ENCODE measurements at regions not wholly inside any gene's neighbourhood (a gene's known extent, or its start where the extent isn't known, plus 50 kb on each side); places are given as distances from the start of the nearest gene placed in this dataset.

GRCh38 chr22:27472975-27473374 lies 328.6 kb downstream of the MN1 start:
- H3K9me3 ChIP-seq (ENCODE audit: control insufficient read depth in 2 of 3, low read length in 3 of 3) = no peaks in the 10 kb centered on the region
- Mint-ChIP-seq H3K27me3 (peaks cover 0 to under 1% (median 0%) of the 10 kb centered on the region in 5 donors), H3K4me3 (no peak overlapping the region), H3K36me3 (no peaks in the 10 kb centered on the region), H3K27ac (no peak overlapping the region), H3K9me3 (peaks cover 0 to 1% (median 0%) of the 10 kb centered on the region in 11 donors), H3K4me1 (no peaks in the 10 kb centered on the region)
- CTCF ChIA-PET = no interaction called here
- DNase-seq (no peak), ATAC-seq (no peak)
- no peaks in the 10 kb centered on the region for H3K36me3 ChIP-seq (ENCODE audit: control insufficient read depth in 2 of 3, insufficient read depth in 3 of 3, low read length in 3 of 3)
- no peak overlapping the region for H3K4me3 ChIP-seq (ENCODE audit: low read length)
- intact Hi-C loops (cut with micrococcal nuclease) = no loop called here
- POLR2A ChIA-PET = no interaction called here
- no peaks in the 10 kb centered on the region for H3K27me3 ChIP-seq (ENCODE audit: control insufficient read depth in 2 of 2, insufficient read depth in 2 of 2, low read length in 2 of 2)
- H3K27ac ChIP-seq (ENCODE audit: low read depth, low read length) = no peak overlapping the region
- no peaks in the 10 kb centered on the region for H3K4me1 ChIP-seq (ENCODE audit: control insufficient read depth in 2 of 2, insufficient read depth in 2 of 2, low read length in 2 of 2)

- ChIA-PET POLR2A (no interaction called here), CTCF (no interaction called here)
- Histone ChIP-seq H3K27ac (ENCODE audit: low read depth, low read length) (no peak overlapping the region), H3K36me3 (ENCODE audit: control insufficient read depth in 2 of 3, insufficient read depth in 3 of 3, low read length in 3 of 3) (no peaks in the 10 kb centered on the region), H3K27me3 (ENCODE audit: control insufficient read depth in 2 of 2, insufficient read depth in 2 of 2, low read length in 2 of 2) (no peaks in the 10 kb centered on the region), H3K4me1 (ENCODE audit: control insufficient read depth in 2 of 2, insufficient read depth in 2 of 2, low read length in 2 of 2) (no peaks in the 10 kb centered on the region), H3K9me3 (ENCODE audit: control insufficient read depth in 2 of 3, low read length in 3 of 3) (no peaks in the 10 kb centered on the region), H3K4me3 (ENCODE audit: low read length) (no peak overlapping the region)
- Mint-ChIP-seq H3K9me3 (peaks cover 0 to 3% (median 0%) of the 10 kb centered on the region in 11 donors), H3K36me3 (no peaks in the 10 kb centered on the region), H3K4me1 (no peaks in the 10 kb centered on the region), H3K27ac (no peak overlapping the region), H3K4me3 (no peak overlapping the region), H3K27me3 (no peaks in the 10 kb centered on the region)
- intact Hi-C loops (cut with micrococcal nuclease) = no loop called here
- ATAC-seq (no peak), DNase-seq (no peak)
These were observed 328.0 kb downstream of the MN1 start for GRCh38 chr22:27473533-27473932.

- no peaks in the 10 kb centered on the region for H3K4me1 ChIP-seq (ENCODE audit: control insufficient read depth in 2 of 2, insufficient read depth in 2 of 2, low read length in 2 of 2)
- H3K27ac ChIP-seq (ENCODE audit: low read depth, low read length) = no peak overlapping the region
- Mint-ChIP-seq H3K4me3 (no peak overlapping the region), H3K36me3 (no peaks in the 10 kb centered on the region), H3K27me3 (no peaks in the 10 kb centered on the region), H3K9me3 (peaks cover 0 to 3% (median 0%) of the 10 kb centered on the region in 11 donors), H3K4me1 (no peaks in the 10 kb centered on the region), H3K27ac (no peak overlapping the region)
- no peak for DNase-seq
- intact Hi-C loops (cut with micrococcal nuclease) = no loop called here
- ATAC-seq = no peak
- no peaks in the 10 kb centered on the region for H3K27me3 ChIP-seq (ENCODE audit: control insufficient read depth in 2 of 2, insufficient read depth in 2 of 2, low read length in 2 of 2)
- H3K9me3 ChIP-seq (ENCODE audit: control insufficient read depth in 2 of 3, low read length in 3 of 3) = no peaks in the 10 kb centered on the region
- H3K4me3 ChIP-seq (ENCODE audit: low read length) = no peak overlapping the region
- no peaks in the 10 kb centered on the region for H3K36me3 ChIP-seq (ENCODE audit: control insufficient read depth in 2 of 3, insufficient read depth in 3 of 3, low read length in 3 of 3)
- ChIA-PET POLR2A (no interaction called here), CTCF (no interaction called here)
These were observed 327.4 kb downstream of the MN1 start for GRCh38 chr22:27474112-27474571.

GRCh38 chr22:27474711-27475547 lies 326.6 kb downstream of the MN1 start:
- Mint-ChIP-seq H3K4me1 (no peaks in the 10 kb centered on the region), H3K36me3 (no peaks in the 10 kb centered on the region), H3K4me3 (no peak overlapping the region), H3K27me3 (no peaks in the 10 kb centered on the region), H3K9me3 (peaks cover 0 to 3% (median 0%) of the 10 kb centered on the region in 11 donors), H3K27ac (no peak overlapping the region)
- Histone ChIP-seq H3K4me1 (ENCODE audit: control insufficient read depth in 2 of 2, insufficient read depth in 2 of 2, low read length in 2 of 2) (no peaks in the 10 kb centered on the region), H3K4me3 (ENCODE audit: low read length) (no peak overlapping the region), H3K27me3 (ENCODE audit: control insufficient read depth in 2 of 2, insufficient read depth in 2 of 2, low read length in 2 of 2) (no peaks in the 10 kb centered on the region), H3K27ac (ENCODE audit: low read depth, low read length) (no peak overlapping the region), H3K36me3 (ENCODE audit: control insufficient read depth in 2 of 3, insufficient read depth in 3 of 3, low read length in 3 of 3) (no peaks in the 10 kb centered on the region), H3K9me3 (ENCODE audit: control insufficient read depth in 2 of 3, low read length in 3 of 3) (no peaks in the 10 kb centered on the region)
- intact Hi-C loops (cut with micrococcal nuclease) = no loop called here
- CTCF ChIA-PET = no interaction called here
- POLR2A ChIA-PET = no interaction called here
- DNase-seq (no peak), ATAC-seq (no peak)

GRCh38 chr22:27475548-27475897 lies 326.0 kb downstream of the MN1 start:
- Mint-ChIP-seq H3K36me3 (no peaks in the 10 kb centered on the region), H3K4me1 (no peaks in the 10 kb centered on the region), H3K27me3 (no peaks in the 10 kb centered on the region), H3K4me3 (no peak overlapping the region), H3K27ac (no peak overlapping the region), H3K9me3 (peaks cover 0 to 3% (median 0%) of the 10 kb centered on the region in 11 donors)
- intact Hi-C loops (cut with micrococcal nuclease) = no loop called here
- POLR2A ChIA-PET = no interaction called here
- Histone ChIP-seq H3K36me3 (ENCODE audit: control insufficient read depth in 2 of 3, insufficient read depth in 3 of 3, low read length in 3 of 3) (no peaks in the 10 kb centered on the region), H3K4me1 (ENCODE audit: control insufficient read depth in 2 of 2, insufficient read depth in 2 of 2, low read length in 2 of 2) (no peaks in the 10 kb centered on the region), H3K27ac (ENCODE audit: low read depth, low read length) (no peak overlapping the region), H3K27me3 (ENCODE audit: control insufficient read depth in 2 of 2, insufficient read depth in 2 of 2, low read length in 2 of 2) (no peaks in the 10 kb centered on the region), H3K9me3 (ENCODE audit: control insufficient read depth in 2 of 3, low read length in 3 of 3) (no peaks in the 10 kb centered on the region), H3K4me3 (ENCODE audit: low read length) (no peak overlapping the region)
- CTCF ChIA-PET = no interaction called here
- ATAC-seq = no peak
- no peak for DNase-seq

- Mint-ChIP-seq H3K4me1 (no peaks in the 10 kb centered on the region), H3K27me3 (no peaks in the 10 kb centered on the region), H3K4me3 (no peak overlapping the region), H3K36me3 (no peaks in the 10 kb centered on the region), H3K9me3 (peaks cover 0 to 3% (median 0%) of the 10 kb centered on the region in 11 donors), H3K27ac (no peak overlapping the region)
- Histone ChIP-seq H3K4me3 (ENCODE audit: low read length) (no peak overlapping the region), H3K27ac (ENCODE audit: low read depth, low read length) (no peak overlapping the region), H3K27me3 (ENCODE audit: control insufficient read depth in 2 of 2, insufficient read depth in 2 of 2, low read length in 2 of 2) (no peaks in the 10 kb centered on the region), H3K9me3 (ENCODE audit: control insufficient read depth in 2 of 3, low read length in 3 of 3) (no peaks in the 10 kb centered on the region), H3K4me1 (ENCODE audit: control insufficient read depth in 2 of 2, insufficient read depth in 2 of 2, low read length in 2 of 2) (no peaks in the 10 kb centered on the region), H3K36me3 (ENCODE audit: control insufficient read depth in 2 of 3, insufficient read depth in 3 of 3, low read length in 3 of 3) (no peaks in the 10 kb centered on the region)
- ChIA-PET POLR2A (no interaction called here), CTCF (no interaction called here)
- no peak for ATAC-seq
- intact Hi-C loops (cut with micrococcal nuclease) = no loop called here
- DNase-seq = no peak
These were observed 325.2 kb downstream of the MN1 start for GRCh38 chr22:27476318-27476717.

GRCh38 chr22:27476729-27477128 lies 324.8 kb downstream of the MN1 start:
- Histone ChIP-seq H3K27ac (ENCODE audit: low read depth, low read length) (no peak overlapping the region), H3K4me3 (ENCODE audit: low read length) (no peak overlapping the region), H3K27me3 (ENCODE audit: control insufficient read depth in 2 of 2, insufficient read depth in 2 of 2, low read length in 2 of 2) (no peaks in the 10 kb centered on the region), H3K4me1 (ENCODE audit: control insufficient read depth in 2 of 2, insufficient read depth in 2 of 2, low read length in 2 of 2) (no peaks in the 10 kb centered on the region), H3K9me3 (ENCODE audit: control insufficient read depth in 2 of 3, low read length in 3 of 3) (no peaks in the 10 kb centered on the region), H3K36me3 (ENCODE audit: control insufficient read depth in 2 of 3, insufficient read depth in 3 of 3, low read length in 3 of 3) (no peaks in the 10 kb centered on the region)
- H3K27ac Mint-ChIP-seq = no peak overlapping the region
- CTCF ChIA-PET = no interaction called here
- POLR2A ChIA-PET = no interaction called here
- DNase-seq (no peak), ATAC-seq (no peak)
- H3K9me3 Mint-ChIP-seq = peaks cover 0 to 3% (median 0%) of the 10 kb centered on the region in 11 donors
- no peaks in the 10 kb centered on the region for H3K36me3 Mint-ChIP-seq
- intact Hi-C loops (cut with micrococcal nuclease) = no loop called here
- H3K27me3 Mint-ChIP-seq = no peaks in the 10 kb centered on the region
- no peaks in the 10 kb centered on the region for H3K4me1 Mint-ChIP-seq
- no peak overlapping the region for H3K4me3 Mint-ChIP-seq

All from naive thymus-derived CD4-positive, alpha-beta T cell (primary cell).